Neural crest cell (in vitro differentiated cells): ENCODE measurements at regions not wholly inside any gene's neighbourhood (a gene's known extent, or its start where the extent isn't known, plus 50 kb on each side); places are given as distances from the start of the nearest gene placed in this dataset.

ENCODE experiments used
- DNase-seq: peaks from one replicate; pipeline ENCODE4 v3.0.0; 2021; ENCODE audit warnings: low read depth, mixed read lengths, low spot score
- H3K27ac Mint-ChIP-seq: one replicate; pipeline ENCODE4 v1.8.0; 2021; ENCODE audit warnings: mild to moderate bottlenecking, mixed read lengths; ENCODE audit not compliant: unreplicated experiment
- H3K27me3 Mint-ChIP-seq: 2 replicates; pipeline ENCODE4 v1.8.0; 2021; ENCODE audit warnings: low read depth, mild to moderate bottlenecking, mixed read lengths
- H3K36me3 Mint-ChIP-seq: 2 replicates; pipeline ENCODE4 v1.8.0; 2021; ENCODE audit warnings: low read depth, mild to moderate bottlenecking, mixed read lengths
- H3K4me1 Mint-ChIP-seq: 2 replicates; pipeline ENCODE4 v1.8.0; 2021; ENCODE audit warnings: mixed read lengths
- H3K4me3 Mint-ChIP-seq: one replicate; pipeline ENCODE4 v1.8.0; 2021; ENCODE audit warnings: mild to moderate bottlenecking, mixed read lengths
- H3K9me3 Mint-ChIP-seq: 2 replicates; pipeline ENCODE4 v1.8.0; 2021; ENCODE audit warnings: mixed read lengths
- CTCF ChIP-seq: fragments of 200-600 bp; sonication (generic); conservative IDR thresholded peaks from 2 replicates; pipeline ENCODE4 v1.5.0; 2021; ENCODE audit warnings: antibody characterized with exemption, mild to moderate bottlenecking

GRCh38 chr2:138277062-138277461 lies 224.5 kb upstream of the SPOPL start:
- no peak for TF ChIP-seq CTCF
- H3K27ac Mint-ChIP-seq: no peak overlapping the region
- no peaks in the 10 kb centered on the region for H3K27me3 Mint-ChIP-seq

GRCh38 chr2:138279871-138280270 lies 221.7 kb upstream of the SPOPL start:
- H3K4me1 Mint-ChIP-seq: peaks cover 14% of the 10 kb centered on the region
- H3K27ac Mint-ChIP-seq: no peak overlapping the region

More at GRCh38 chr2:138277062-138277461, 224.5 kb upstream of the SPOPL start:
- Mint-ChIP-seq H3K36me3 (no peaks in the 10 kb centered on the region), H3K4me1 (peaks cover 18% of the 10 kb centered on the region), H3K4me3 (no peak overlapping the region), H3K9me3 (no peaks in the 10 kb centered on the region)
- no peak for DNase-seq

GRCh38 chr2:138280999-138281695 lies 220.4 kb upstream of the SPOPL start:
- no peak for TF ChIP-seq CTCF
- DNase-seq: no peak
- peaks cover 14% of the 10 kb centered on the region for H3K4me1 Mint-ChIP-seq
- H3K4me3 Mint-ChIP-seq: no peak overlapping the region
- no peak overlapping the region for H3K27ac Mint-ChIP-seq
- peaks cover 6% of the 10 kb centered on the region for H3K9me3 Mint-ChIP-seq
- H3K36me3 Mint-ChIP-seq: no peaks in the 10 kb centered on the region
- no peaks in the 10 kb centered on the region for H3K27me3 Mint-ChIP-seq

More at GRCh38 chr2:138279871-138280270, 221.7 kb upstream of the SPOPL start:
- H3K36me3 Mint-ChIP-seq: no peaks in the 10 kb centered on the region
- H3K27me3 Mint-ChIP-seq: no peaks in the 10 kb centered on the region
- H3K4me3 Mint-ChIP-seq: no peak overlapping the region
- no peak for TF ChIP-seq CTCF
- H3K9me3 Mint-ChIP-seq: no peaks in the 10 kb centered on the region
- DNase-seq: no peak

GRCh38 chr2:138282014-138282672 lies 219.4 kb upstream of the SPOPL start:
- H3K27me3 Mint-ChIP-seq: no peaks in the 10 kb centered on the region
- H3K27ac Mint-ChIP-seq: no peak overlapping the region
- H3K9me3 Mint-ChIP-seq: peaks cover 6% of the 10 kb centered on the region
- TF ChIP-seq CTCF: no peak
- peaks cover 4% of the 10 kb centered on the region for H3K4me1 Mint-ChIP-seq
- no peak for DNase-seq
- H3K36me3 Mint-ChIP-seq: no peaks in the 10 kb centered on the region
- H3K4me3 Mint-ChIP-seq: no peak overlapping the region

GRCh38 chr2:138291805-138292204 lies 209.8 kb upstream of the SPOPL start:
- no peak for TF ChIP-seq CTCF
- peaks cover 8% of the 10 kb centered on the region for H3K36me3 Mint-ChIP-seq

More at GRCh38 chr2:138291805-138292204, 209.8 kb upstream of the SPOPL start:
- peaks cover 2% of the 10 kb centered on the region for H3K9me3 Mint-ChIP-seq
- H3K4me3 Mint-ChIP-seq: no peak overlapping the region
- H3K4me1 Mint-ChIP-seq: no peaks in the 10 kb centered on the region
- H3K27ac Mint-ChIP-seq: peak overlapping the region; percentile 25
- H3K27me3 Mint-ChIP-seq: no peaks in the 10 kb centered on the region
- no peak for DNase-seq
